ENCODE measurements at regions not wholly inside any gene's neighbourhood (a gene's known extent, or its start where the extent isn't known, plus 50 kb on each side); places are given as distances from the start of the nearest gene placed in this dataset.

- H3K27me3 ChIP-seq (ENCODE audit: low read depth): no peaks in the 10 kb centered on the region
- no peak overlapping the region for H3K4me3 ChIP-seq
- no peak for DNase-seq
- H3K36me3 ChIP-seq: no peaks in the 10 kb centered on the region
- H3K4me1 ChIP-seq: no peaks in the 10 kb centered on the region
- intact Hi-C loops (cut with DNase I): no loop called here
- H3K27ac ChIP-seq: no peak overlapping the region
- no peak for ATAC-seq
- H3K9me3 ChIP-seq: no peaks in the 10 kb centered on the region
- TF ChIP-seq, protein P1, sequence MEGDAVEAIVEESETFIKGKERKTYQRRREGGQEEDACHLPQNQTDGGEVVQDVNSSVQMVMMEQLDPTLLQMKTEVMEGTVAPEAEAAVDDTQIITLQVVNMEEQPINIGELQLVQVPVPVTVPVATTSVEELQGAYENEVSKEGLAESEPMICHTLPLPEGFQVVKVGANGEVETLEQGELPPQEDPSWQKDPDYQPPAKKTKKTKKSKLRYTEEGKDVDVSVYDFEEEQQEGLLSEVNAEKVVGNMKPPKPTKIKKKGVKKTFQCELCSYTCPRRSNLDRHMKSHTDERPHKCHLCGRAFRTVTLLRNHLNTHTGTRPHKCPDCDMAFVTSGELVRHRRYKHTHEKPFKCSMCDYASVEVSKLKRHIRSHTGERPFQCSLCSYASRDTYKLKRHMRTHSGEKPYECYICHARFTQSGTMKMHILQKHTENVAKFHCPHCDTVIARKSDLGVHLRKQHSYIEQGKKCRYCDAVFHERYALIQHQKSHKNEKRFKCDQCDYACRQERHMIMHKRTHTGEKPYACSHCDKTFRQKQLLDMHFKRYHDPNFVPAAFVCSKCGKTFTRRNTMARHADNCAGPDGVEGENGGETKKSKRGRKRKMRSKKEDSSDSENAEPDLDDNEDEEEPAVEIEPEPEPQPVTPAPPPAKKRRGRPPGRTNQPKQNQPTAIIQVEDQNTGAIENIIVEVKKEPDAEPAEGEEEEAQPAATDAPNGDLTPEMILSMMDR (IDR thresholded peaks at IDR 0.05): no peak
Observed at GRCh38 chr21:25080661-25081060, 526.6 kb downstream of the MRPL39 start.

GRCh38 chr21:25080141-25080540 is 527.1 kb downstream of the MRPL39 start:
- no peaks in the 10 kb centered on the region for H3K4me1 ChIP-seq
- H3K36me3 ChIP-seq: no peaks in the 10 kb centered on the region
- DNase-seq: no peak
- H3K4me3 ChIP-seq: no peak overlapping the region
- no peak overlapping the region for H3K27ac ChIP-seq
- intact Hi-C loops (cut with DNase I): no loop called here
- H3K27me3 ChIP-seq (ENCODE audit: low read depth): no peaks in the 10 kb centered on the region
- TF ChIP-seq, protein P1 (IDR thresholded peaks at IDR 0.05): no peak
- H3K9me3 ChIP-seq: no peaks in the 10 kb centered on the region
- no peak for ATAC-seq

DNA sequence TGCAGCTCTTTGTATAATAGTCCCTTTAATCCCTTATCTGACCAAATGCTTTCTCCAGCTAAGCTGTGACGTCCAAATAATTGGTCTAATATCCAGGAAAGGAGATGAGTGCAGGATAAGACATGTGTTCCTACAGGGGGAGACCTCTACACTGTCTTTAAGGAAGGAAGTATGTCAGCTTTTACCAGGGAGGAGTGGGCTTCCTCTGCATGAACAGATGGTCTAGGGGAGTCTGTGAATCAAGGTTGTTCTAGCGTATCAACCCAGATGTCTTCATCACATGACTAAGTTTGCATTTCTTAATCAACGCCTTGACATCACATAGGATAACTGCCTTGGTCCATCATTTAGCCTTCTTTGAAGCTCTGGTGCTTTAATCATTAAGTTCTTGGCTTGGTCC is 528.2 kb downstream of the MRPL39 start:
- DNase-seq: no peak
- intact Hi-C loops (cut with DNase I): no loop called here
- Histone ChIP-seq H3K36me3 (no peaks in the 10 kb centered on the region), H3K4me3 (no peak overlapping the region), H3K27me3 (ENCODE audit: low read depth) (no peaks in the 10 kb centered on the region), H3K9me3 (no peaks in the 10 kb centered on the region), H3K27ac (no peak overlapping the region), H3K4me1 (no peaks in the 10 kb centered on the region)
- TF ChIP-seq, protein P1 (IDR thresholded peaks at IDR 0.05): no peak
- no peak for ATAC-seq

GRCh38 chr21:25062061-25062460 is 545.2 kb downstream of the MRPL39 start:
- H3K4me3 ChIP-seq: no peak overlapping the region
- no peaks in the 10 kb centered on the region for H3K36me3 ChIP-seq
- ATAC-seq (no peak), DNase-seq (no peak)
- H3K27me3 ChIP-seq (ENCODE audit: low read depth): no peaks in the 10 kb centered on the region
- H3K27ac ChIP-seq: no peak overlapping the region
- no peaks in the 10 kb centered on the region for H3K9me3 ChIP-seq
- no peaks in the 10 kb centered on the region for H3K4me1 ChIP-seq
- intact Hi-C loops (cut with DNase I): no loop called here
- TF ChIP-seq, protein P1 (IDR thresholded peaks at IDR 0.05): no peak

- Histone ChIP-seq H3K36me3 (no peaks in the 10 kb centered on the region), H3K4me3 (no peak overlapping the region), H3K4me1 (no peaks in the 10 kb centered on the region), H3K9me3 (no peaks in the 10 kb centered on the region), H3K27me3 (ENCODE audit: low read depth) (no peaks in the 10 kb centered on the region), H3K27ac (no peak overlapping the region)
- ATAC-seq (no peak), DNase-seq (no peak)
- intact Hi-C loops (cut with DNase I): no loop called here
- TF ChIP-seq, protein P1 (IDR thresholded peaks at IDR 0.05): no peak
Observed at GRCh38 chr21:25054689-25055088, 552.6 kb downstream of the MRPL39 start.
